ENCODE measurements at regions not wholly inside any gene's neighbourhood (a gene's known extent, or its start where the extent isn't known, plus 50 kb on each side); places are given as distances from the start of the nearest gene placed in this dataset.

DNA sequence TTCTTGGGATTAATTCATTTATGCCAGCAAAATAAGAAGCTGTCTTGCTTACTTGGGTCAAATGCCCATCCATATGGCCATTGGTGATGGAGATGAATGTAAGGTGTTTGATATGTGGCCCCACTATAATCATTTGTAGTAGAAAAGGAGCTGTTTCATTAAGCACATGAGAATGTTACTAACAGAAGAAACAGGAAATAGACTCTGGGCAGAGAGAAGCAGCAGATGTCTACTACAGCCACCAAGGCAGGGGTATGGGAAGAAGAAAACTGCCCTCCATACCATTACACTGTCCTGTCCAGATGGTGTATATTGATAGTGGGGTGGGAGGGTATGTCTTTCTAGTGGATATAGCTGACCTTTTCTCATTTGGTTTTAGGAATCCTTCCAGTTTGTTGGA lies 386.6 kb upstream of the CLINT1 start:
- H3K4me1 ChIP-seq: no peaks in the 10 kb centered on the region
- no peak for TF ChIP-seq POLR2A (IDR thresholded peaks at IDR 0.05)
- TF ChIP-seq, protein P1, sequence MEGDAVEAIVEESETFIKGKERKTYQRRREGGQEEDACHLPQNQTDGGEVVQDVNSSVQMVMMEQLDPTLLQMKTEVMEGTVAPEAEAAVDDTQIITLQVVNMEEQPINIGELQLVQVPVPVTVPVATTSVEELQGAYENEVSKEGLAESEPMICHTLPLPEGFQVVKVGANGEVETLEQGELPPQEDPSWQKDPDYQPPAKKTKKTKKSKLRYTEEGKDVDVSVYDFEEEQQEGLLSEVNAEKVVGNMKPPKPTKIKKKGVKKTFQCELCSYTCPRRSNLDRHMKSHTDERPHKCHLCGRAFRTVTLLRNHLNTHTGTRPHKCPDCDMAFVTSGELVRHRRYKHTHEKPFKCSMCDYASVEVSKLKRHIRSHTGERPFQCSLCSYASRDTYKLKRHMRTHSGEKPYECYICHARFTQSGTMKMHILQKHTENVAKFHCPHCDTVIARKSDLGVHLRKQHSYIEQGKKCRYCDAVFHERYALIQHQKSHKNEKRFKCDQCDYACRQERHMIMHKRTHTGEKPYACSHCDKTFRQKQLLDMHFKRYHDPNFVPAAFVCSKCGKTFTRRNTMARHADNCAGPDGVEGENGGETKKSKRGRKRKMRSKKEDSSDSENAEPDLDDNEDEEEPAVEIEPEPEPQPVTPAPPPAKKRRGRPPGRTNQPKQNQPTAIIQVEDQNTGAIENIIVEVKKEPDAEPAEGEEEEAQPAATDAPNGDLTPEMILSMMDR (IDR thresholded peaks at IDR 0.05): no peak
- no peak for DNase-seq
- no peak overlapping the region for H3K4me3 ChIP-seq
- intact Hi-C loops (cut with DNase I; ENCODE audit: low total_unique reads): no loop called here
- no peak overlapping the region for H3K27ac ChIP-seq
- H3K9me3 ChIP-seq: no peaks in the 10 kb centered on the region
- no peaks in the 10 kb centered on the region for H3K36me3 ChIP-seq (ENCODE audit: low read depth, missing control alignments)
- no peaks in the 10 kb centered on the region for H3K27me3 ChIP-seq

DNA sequence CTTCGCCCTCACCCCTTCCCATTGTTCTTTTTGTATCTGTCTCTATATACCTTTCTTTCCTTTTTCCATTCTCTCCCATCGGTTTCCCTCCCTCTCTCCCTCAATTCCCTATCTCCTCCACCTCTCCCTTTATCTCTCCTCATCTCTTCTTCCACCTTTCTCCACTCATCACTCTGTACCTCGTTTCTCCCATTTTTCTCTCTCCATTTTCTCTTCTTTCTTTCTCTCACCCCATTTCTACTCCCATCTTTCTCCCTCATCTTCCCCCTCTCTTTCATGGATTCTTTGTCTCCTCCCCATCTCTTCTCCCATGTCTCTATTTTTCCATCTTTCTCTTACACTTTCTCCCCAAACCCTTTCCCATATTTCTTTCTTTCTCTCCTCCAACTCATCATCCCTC lies 385.9 kb upstream of the CLINT1 start:
- Histone ChIP-seq H3K4me1 (no peaks in the 10 kb centered on the region), H3K4me3 (no peak overlapping the region), H3K9me3 (no peaks in the 10 kb centered on the region), H3K36me3 (ENCODE audit: low read depth, missing control alignments) (no peaks in the 10 kb centered on the region), H3K27ac (no peak overlapping the region), H3K27me3 (no peaks in the 10 kb centered on the region)
- 89 to 92% methylated on average over 3 of the region's 3 CpGs for WGBS, 2 donors
- no peak for TF ChIP-seq POLR2A (IDR thresholded peaks at IDR 0.05)
- TF ChIP-seq, protein P1 (IDR thresholded peaks at IDR 0.05): no peak
- intact Hi-C loops (cut with DNase I; ENCODE audit: low total_unique reads): no loop called here
- DNase-seq: no peak

DNA sequence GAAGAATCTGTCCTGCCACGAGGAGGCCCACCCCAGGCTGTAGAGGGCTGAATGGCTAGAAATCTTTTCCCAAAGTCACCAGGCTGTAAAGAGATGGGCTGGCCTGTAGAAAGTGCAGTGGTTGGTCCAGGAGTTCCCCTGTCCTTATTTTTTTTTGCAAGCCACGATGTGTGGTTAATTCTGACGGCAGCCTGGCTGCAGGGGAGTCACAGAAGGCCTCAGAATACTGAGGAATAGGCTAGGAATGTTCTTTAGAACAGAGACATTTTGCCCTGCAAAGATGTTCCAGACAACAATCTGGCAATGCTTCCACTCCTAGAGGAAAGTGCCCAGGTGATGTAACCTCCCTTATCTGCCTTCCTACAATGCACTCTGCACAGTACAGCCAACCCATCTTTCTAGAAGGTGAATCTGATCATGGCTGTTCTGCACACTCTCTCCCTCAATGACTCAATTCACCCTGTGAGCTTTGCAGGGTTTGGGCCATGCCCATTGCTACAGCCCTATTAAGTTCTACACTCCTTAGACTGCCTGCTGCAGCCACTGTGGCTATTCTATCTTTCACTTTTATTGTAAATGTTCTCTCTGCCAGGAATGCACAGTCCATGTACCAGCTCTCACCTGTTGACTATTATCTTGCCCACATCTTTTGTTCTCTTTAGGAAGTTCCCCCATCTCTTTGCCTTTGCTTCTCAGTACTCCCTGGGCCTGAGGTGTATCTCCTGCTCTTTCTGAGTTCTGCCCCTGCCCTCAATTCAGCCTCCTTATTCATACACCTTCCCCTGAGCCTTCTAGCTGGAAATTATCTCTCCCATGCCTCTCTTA lies 377.8 kb upstream of the CLINT1 start:
- DNase-seq: no peak
- no peaks in the 10 kb centered on the region for H3K36me3 ChIP-seq (ENCODE audit: low read depth, missing control alignments)
- no peaks in the 10 kb centered on the region for H3K4me1 ChIP-seq
- no peaks in the 10 kb centered on the region for H3K27me3 ChIP-seq
- H3K4me3 ChIP-seq: no peak overlapping the region
- TF ChIP-seq, protein P1 (IDR thresholded peaks at IDR 0.05): no peak
- no peak overlapping the region for H3K27ac ChIP-seq
- no peaks in the 10 kb centered on the region for H3K9me3 ChIP-seq
- 68 to 79% methylated on average over 3 of the region's 3 CpGs for WGBS, 2 donors
- intact Hi-C loops (cut with DNase I; ENCODE audit: low total_unique reads): no loop called here

DNA sequence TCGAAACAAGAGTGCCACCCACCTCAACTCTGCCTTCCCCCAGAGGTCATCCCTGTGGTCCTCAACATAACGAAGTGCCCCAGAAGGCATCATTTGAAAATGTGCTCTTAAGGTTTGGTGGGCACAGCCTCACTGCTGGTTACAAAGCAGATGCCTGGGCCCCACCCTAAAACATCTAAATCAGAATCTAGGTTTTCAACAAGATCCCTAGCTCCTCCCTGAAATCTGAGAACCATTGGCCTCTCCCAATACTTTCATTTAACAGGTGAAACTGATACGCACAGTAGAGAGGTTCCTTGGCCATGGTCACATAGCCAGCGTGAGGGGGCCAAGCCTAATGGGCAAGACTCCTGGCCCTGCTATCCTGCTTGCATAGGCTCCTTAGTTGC lies 376.2 kb upstream of the CLINT1 start:
- intact Hi-C loops (cut with DNase I; ENCODE audit: low total_unique reads): no loop called here
- Histone ChIP-seq H3K4me3 (no peak overlapping the region), H3K36me3 (ENCODE audit: low read depth, missing control alignments) (no peaks in the 10 kb centered on the region), H3K27ac (no peak overlapping the region), H3K4me1 (no peaks in the 10 kb centered on the region), H3K9me3 (no peaks in the 10 kb centered on the region), H3K27me3 (no peaks in the 10 kb centered on the region)
- no peak for DNase-seq
- TF ChIP-seq, protein P1 (IDR thresholded peaks at IDR 0.05): no peak
- TF ChIP-seq POLR2A (IDR thresholded peaks at IDR 0.05): no peak
- WGBS, 2 donors: 91 to 92% methylated on average over 4 of the region's 4 CpGs
